Fibroblast of lung (primary cell): ENCODE measurements at regions not wholly inside any gene's neighbourhood (a gene's known extent, or its start where the extent isn't known, plus 50 kb on each side); places are given as distances from the start of the nearest gene placed in this dataset.
A peak's percentile ranks its signal among the peaks of the same experiment; 100 is the strongest.

Experiments
- DNase-seq, 2 donors: peaks; one replicate each; pipeline versions ENCODE4 v3.0.0 to v3.0.0-alpha.2; 2010; ENCODE audit warnings: low read depth in 2 of 2
- H2AFZ ChIP-seq: 2 replicates; pipeline ENCODE4 v1.5.1; 2012; ENCODE audit warnings: low read length, control low read depth, inconsistent platforms
- H3K27ac ChIP-seq: 2 replicates; pipeline ENCODE4 v1.5.1; 2011; ENCODE audit warnings: low read length, control low read depth; ENCODE audit not compliant: insufficient read depth
- H3K27me3 ChIP-seq: 2 replicates; pipeline ENCODE4 v1.5.1; 2011; ENCODE audit warnings: mild to moderate bottlenecking, low read length; ENCODE audit not compliant: control insufficient read depth, insufficient read depth
- H3K36me3 ChIP-seq: 2 replicates; pipeline ENCODE4 v1.5.1; 2011; ENCODE audit warnings: low read length; ENCODE audit not compliant: control insufficient read depth, insufficient read depth
- H3K4me1 ChIP-seq: 2 replicates; pipeline ENCODE4 v1.5.1; 2011; ENCODE audit warnings: low read length; ENCODE audit not compliant: control insufficient read depth, insufficient read depth; ENCODE audit errors: extremely low read depth
- H3K4me2 ChIP-seq: 2 replicates; pipeline ENCODE4 v1.5.1; 2011; ENCODE audit warnings: low read length, control low read depth; ENCODE audit not compliant: insufficient read depth; ENCODE audit errors: extremely low read depth
- H3K4me3 ChIP-seq, 4 experiments: fragments of 200-600 bp in 1 of 4; sonication (generic) in 1 of 4; replicated peaks in 1 of 4; 2 replicates each; pipeline ENCODE4 v1.5.1; 2011 to 2016; ENCODE audit warnings: low read length in 4 of 4, low read depth in 3 of 4, mild to moderate bottlenecking in 3 of 4, control low read depth in 2 of 4, inconsistent platforms in 1 of 4, mixed read lengths in 1 of 4; ENCODE audit not compliant: insufficient read depth in 1 of 4; ENCODE audit errors: control extremely low read depth in 1 of 4
- H3K79me2 ChIP-seq: 2 replicates; pipeline ENCODE4 v1.5.1; 2012; ENCODE audit warnings: mild to moderate bottlenecking, low read length, inconsistent platforms; ENCODE audit not compliant: control insufficient read depth, insufficient read depth
- H3K9ac ChIP-seq: 2 replicates; pipeline ENCODE4 v1.5.1; 2011; ENCODE audit warnings: mild to moderate bottlenecking, low read length, control low read depth; ENCODE audit not compliant: insufficient read depth
- H3K9me3 ChIP-seq: 2 replicates; pipeline ENCODE4 v1.5.1; 2012; ENCODE audit warnings: low read depth, low read length; ENCODE audit not compliant: control insufficient read depth, insufficient read depth
- H4K20me1 ChIP-seq: 2 replicates; pipeline ENCODE4 v1.5.1; 2011; ENCODE audit warnings: low read length; ENCODE audit not compliant: control insufficient read depth, insufficient read depth; ENCODE audit errors: extremely low read depth
- EZH2 ChIP-seq: IDR thresholded peaks from 2 replicates; pipeline ENCODE4 v1.5.1; 2012; ENCODE audit warnings: low read length, control low read depth, mild to moderate bottlenecking; ENCODE audit errors: missing control alignments
- TF ChIP-seq, protein P1 (sequence below), 2 donors: IDR thresholded peaks in 1 of 2; conservative IDR thresholded peaks in 1 of 2; 1 replicate in 1 of 2; 2 replicates in 1 of 2; pipeline ENCODE4 v1.5.1; 2011 to 2012; ENCODE audit warnings: low read length in 2 of 2, control low read depth in 1 of 2, inconsistent platforms in 1 of 2, low read depth in 1 of 2, mild to moderate bottlenecking in 1 of 2

DNA sequence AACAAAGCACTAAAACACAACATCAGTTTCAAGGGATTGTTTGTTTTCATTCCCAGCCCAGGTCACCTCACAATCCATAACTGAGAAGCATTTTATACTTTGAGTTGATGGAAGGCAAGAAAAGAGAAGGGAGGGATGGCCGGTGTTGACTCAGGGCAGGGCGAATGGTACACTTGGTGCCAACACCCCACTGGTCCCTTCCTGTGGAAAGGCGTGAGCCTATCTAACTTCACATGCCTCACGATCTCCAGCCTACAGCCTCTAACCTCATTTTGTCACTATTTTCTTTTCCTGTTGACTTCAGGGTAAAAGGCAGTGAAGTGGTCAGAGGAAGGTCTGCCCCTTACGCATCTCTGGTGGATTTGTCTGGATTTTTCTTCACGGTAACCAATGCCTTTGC is 53.5 kb upstream of the SASH1 start:
- Histone ChIP-seq H3K9me3 (no peaks in the 10 kb centered on the region), H3K4me3 (no peak overlapping the region), H2AFZ (peak overlapping the region; percentile 49), H3K4me2 (no peak overlapping the region), H3K4me1 (peaks cover 5% of the 10 kb centered on the region), H3K27me3 (no peaks in the 10 kb centered on the region), H3K36me3 (no peaks in the 10 kb centered on the region), H3K27ac (no peak overlapping the region), H4K20me1 (no peaks in the 10 kb centered on the region), H3K9ac (no peak overlapping the region), H3K79me2 (no peaks in the 10 kb centered on the region)
- DNase-seq: no peak
- TF ChIP-seq EZH2: no peak
- TF ChIP-seq, protein P1, sequence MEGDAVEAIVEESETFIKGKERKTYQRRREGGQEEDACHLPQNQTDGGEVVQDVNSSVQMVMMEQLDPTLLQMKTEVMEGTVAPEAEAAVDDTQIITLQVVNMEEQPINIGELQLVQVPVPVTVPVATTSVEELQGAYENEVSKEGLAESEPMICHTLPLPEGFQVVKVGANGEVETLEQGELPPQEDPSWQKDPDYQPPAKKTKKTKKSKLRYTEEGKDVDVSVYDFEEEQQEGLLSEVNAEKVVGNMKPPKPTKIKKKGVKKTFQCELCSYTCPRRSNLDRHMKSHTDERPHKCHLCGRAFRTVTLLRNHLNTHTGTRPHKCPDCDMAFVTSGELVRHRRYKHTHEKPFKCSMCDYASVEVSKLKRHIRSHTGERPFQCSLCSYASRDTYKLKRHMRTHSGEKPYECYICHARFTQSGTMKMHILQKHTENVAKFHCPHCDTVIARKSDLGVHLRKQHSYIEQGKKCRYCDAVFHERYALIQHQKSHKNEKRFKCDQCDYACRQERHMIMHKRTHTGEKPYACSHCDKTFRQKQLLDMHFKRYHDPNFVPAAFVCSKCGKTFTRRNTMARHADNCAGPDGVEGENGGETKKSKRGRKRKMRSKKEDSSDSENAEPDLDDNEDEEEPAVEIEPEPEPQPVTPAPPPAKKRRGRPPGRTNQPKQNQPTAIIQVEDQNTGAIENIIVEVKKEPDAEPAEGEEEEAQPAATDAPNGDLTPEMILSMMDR (conservative IDR thresholded peaks at IDR 0.05 in 1 of 2, IDR thresholded peaks at IDR 0.05 in 1 of 2; ENCODE audit: low read depth in 1 of 2, low read length in 2 of 2): no peak

DNA sequence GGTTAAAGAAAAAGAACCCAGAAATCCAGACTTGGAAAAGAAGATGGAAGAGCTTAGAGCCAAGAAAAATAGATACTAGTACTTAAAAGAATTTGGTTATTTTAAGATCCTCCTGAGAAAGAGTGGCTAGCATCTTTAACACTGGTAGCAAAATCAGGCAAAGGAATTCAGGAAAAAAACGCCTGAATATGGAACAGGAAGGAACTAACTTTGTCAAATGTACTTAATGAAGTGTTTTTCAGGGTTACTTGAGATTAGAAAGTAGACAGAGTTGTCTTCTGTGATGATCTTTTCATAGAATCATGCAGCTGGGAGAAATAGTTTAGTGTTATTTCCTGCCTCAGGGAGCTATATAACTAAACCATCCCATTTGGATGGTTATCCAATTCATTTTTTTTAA is 50.8 kb upstream of the SASH1 start:
- H4K20me1 ChIP-seq: no peaks in the 10 kb centered on the region
- TF ChIP-seq EZH2: no peak
- TF ChIP-seq, protein P1 (conservative IDR thresholded peaks at IDR 0.05 in 1 of 2, IDR thresholded peaks at IDR 0.05 in 1 of 2; ENCODE audit: low read depth in 1 of 2, low read length in 2 of 2): no peak
- H3K4me1 ChIP-seq: peaks cover 9% of the 10 kb centered on the region
- H2AFZ ChIP-seq: no peak overlapping the region
- H3K36me3 ChIP-seq: no peaks in the 10 kb centered on the region
- H3K9me3 ChIP-seq: no peaks in the 10 kb centered on the region
- peak in 1 of 2 donors; percentile 51 for DNase-seq
- no peaks in the 10 kb centered on the region for H3K79me2 ChIP-seq
- H3K9ac ChIP-seq: no peak overlapping the region
- H3K27ac ChIP-seq: no peak overlapping the region
- H3K27me3 ChIP-seq: no peaks in the 10 kb centered on the region
- H3K4me2 ChIP-seq: no peak overlapping the region
- H3K4me3 ChIP-seq: no peak overlapping the region
